Head of caudate nucleus (tissue), 42 donors: ENCODE measurements at regions not wholly inside any gene's neighbourhood (a gene's known extent, or its start where the extent isn't known, plus 50 kb on each side); places are given as distances from the start of the nearest gene placed in this dataset.

ENCODE experiments used
- DNase-seq, 42 donors: peaks; one replicate each; pipeline versions ENCODE4 v3.0.0 to v3.0.0-alpha.2; 2020 to 2021; ENCODE audit warnings: mixed read lengths in 7 of 42
- intact Hi-C: fragments of 100-400 bp; cut with DNase I; formaldehyde crosslinking; loops from one replicate; pipeline ENCODE4 v1.15.0; 2022

GRCh38 chr13:26503826-26504594 is 53.5 kb upstream of the WASF3 start:
- DNase-seq, result peak in 27 of 42 donors; percentile 12 to 85 (median 40)
- intact Hi-C loops, result no loop called here
